Right kidney (tissue), 1 donor: ENCODE measurements at regions not wholly inside any gene's neighbourhood (a gene's known extent, or its start where the extent isn't known, plus 50 kb on each side); places are given as distances from the start of the nearest gene placed in this dataset.

ENCODE experiments used
- DNase-seq: peaks from one replicate; pipeline ENCODE4 v3.0.0-alpha.2; 2016

GRCh38 chr12:59039005-59039404 lies 118.7 kb upstream of the LRIG3 start:
- DNase-seq: no peak

- no peak for DNase-seq
Observed at GRCh38 chr12:59036973-59037762, 116.9 kb upstream of the LRIG3 start.

- DNase-seq: no peak
Observed at GRCh38 chr12:59036347-59036746, 116.0 kb upstream of the LRIG3 start.

GRCh38 chr12:59031313-59031712 lies 111.0 kb upstream of the LRIG3 start:
- DNase-seq: no peak

- DNase-seq: no peak
Observed at GRCh38 chr12:59030415-59030814, 110.1 kb upstream of the LRIG3 start.

GRCh38 chr12:59027199-59027598 lies 106.9 kb upstream of the LRIG3 start:
- no peak for DNase-seq

GRCh38 chr12:59023861-59024424 lies 103.6 kb upstream of the LRIG3 start:
- no peak for DNase-seq

- no peak for DNase-seq
Observed at GRCh38 chr12:59020073-59020946, 100.0 kb upstream of the LRIG3 start.

- DNase-seq: no peak
Observed at GRCh38 chr12:59014885-59015284, 94.6 kb upstream of the LRIG3 start.

- no peak for DNase-seq
Observed at GRCh38 chr12:59010941-59011340, 90.6 kb upstream of the LRIG3 start.

GRCh38 chr12:59010118-59010517 lies 89.8 kb upstream of the LRIG3 start:
- DNase-seq: no peak

GRCh38 chr12:59007620-59008019 lies 87.3 kb upstream of the LRIG3 start:
- DNase-seq: no peak

GRCh38 chr12:59005193-59005955 lies 85.1 kb upstream of the LRIG3 start:
- DNase-seq: no peak

GRCh38 chr12:59004456-59004855 lies 84.2 kb upstream of the LRIG3 start:
- no peak for DNase-seq

- DNase-seq: no peak
Observed at GRCh38 chr12:58995666-58996363, 75.5 kb upstream of the LRIG3 start.

GRCh38 chr12:58988643-58989344 lies 68.5 kb upstream of the LRIG3 start:
- DNase-seq: no peak

- no peak for DNase-seq
Observed at GRCh38 chr12:58981961-58982360, 61.7 kb upstream of the LRIG3 start.

GRCh38 chr12:58980768-58981167 lies 60.5 kb upstream of the LRIG3 start:
- no peak for DNase-seq

- no peak for DNase-seq
Observed at GRCh38 chr12:58978717-58979116, 58.4 kb upstream of the LRIG3 start.

- no peak for DNase-seq
Observed at GRCh38 chr12:58977476-58977875, 57.2 kb upstream of the LRIG3 start.

- DNase-seq: no peak
Observed at GRCh38 chr12:58976146-58976545, 55.8 kb upstream of the LRIG3 start.
